GM18870 (cell line): ENCODE measurements at regions not wholly inside any gene's neighbourhood (a gene's known extent, or its start where the extent isn't known, plus 50 kb on each side); places are given as distances from the start of the nearest gene placed in this dataset.
"Not testable (repeated sequence)": the region's sequence is repeated elsewhere in the genome, so short reads cannot be mapped to it uniquely, and the experiment has no call there.

Source experiments
- ATAC-seq: cut with Tn5 transposase; IDR thresholded peaks from one replicate; pipeline ENCODE4 v1.9.1; 2021; ENCODE audit warnings: moderate library complexity; ENCODE audit not compliant: unreplicated experiment

- ATAC-seq, result no peak
Measured at GRCh38 chr16:62794724-62795123, 758.5 kb upstream of the CDH8 start.

GRCh38 chr16:62780081-62780480 is 743.8 kb upstream of the CDH8 start:
- ATAC-seq, result not testable (repeated sequence)

GRCh38 chr16:62764572-62764971 is 728.3 kb upstream of the CDH8 start:
- ATAC-seq, result no peak

GRCh38 chr16:62760398-62760797 is 724.2 kb upstream of the CDH8 start:
- ATAC-seq, result no peak

- no peak for ATAC-seq
Measured at GRCh38 chr16:62755938-62756337, 719.7 kb upstream of the CDH8 start.

GRCh38 chr16:62752854-62753253 is 716.6 kb upstream of the CDH8 start:
- no peak for ATAC-seq

GRCh38 chr16:62751218-62751617 is 715.0 kb upstream of the CDH8 start:
- ATAC-seq, result no peak

GRCh38 chr16:62741692-62742091 is 705.5 kb upstream of the CDH8 start:
- ATAC-seq, result no peak

- ATAC-seq, result no peak
Measured at GRCh38 chr16:62738666-62739460, 702.6 kb upstream of the CDH8 start.

- no peak for ATAC-seq
Measured at GRCh38 chr16:62732092-62732491, 695.9 kb upstream of the CDH8 start.

- not testable (repeated sequence) for ATAC-seq
Measured at GRCh38 chr16:62724670-62725269, 688.5 kb upstream of the CDH8 start.

- ATAC-seq, result no peak
Measured at GRCh38 chr16:62720651-62721050, 684.4 kb upstream of the CDH8 start.

GRCh38 chr16:62717026-62717425 is 680.8 kb upstream of the CDH8 start:
- ATAC-seq, result no peak

GRCh38 chr16:62715701-62716100 is 679.5 kb upstream of the CDH8 start:
- no peak for ATAC-seq

- ATAC-seq, result no peak
Measured at GRCh38 chr16:62712566-62712965, 676.3 kb upstream of the CDH8 start.

GRCh38 chr16:62711797-62712196 is 675.6 kb upstream of the CDH8 start:
- no peak for ATAC-seq

- ATAC-seq, result no peak
Measured at GRCh38 chr16:62709794-62710193, 673.6 kb upstream of the CDH8 start.

GRCh38 chr16:62701426-62701825 is 665.2 kb upstream of the CDH8 start:
- ATAC-seq, result no peak

- ATAC-seq, result no peak
Measured at GRCh38 chr16:62700426-62701294, 664.4 kb upstream of the CDH8 start.

GRCh38 chr16:62692685-62693084 is 656.4 kb upstream of the CDH8 start:
- peak; percentile 89 for ATAC-seq

- ATAC-seq, result no peak
Measured at GRCh38 chr16:62681819-62682218, 645.6 kb upstream of the CDH8 start.

- ATAC-seq, result no peak
Measured at GRCh38 chr16:62678796-62679195, 642.6 kb upstream of the CDH8 start.
